ENCODE measurements at regions not wholly inside any gene's neighbourhood (a gene's known extent, or its start where the extent isn't known, plus 50 kb on each side); places are given as distances from the start of the nearest gene placed in this dataset.

DNA sequence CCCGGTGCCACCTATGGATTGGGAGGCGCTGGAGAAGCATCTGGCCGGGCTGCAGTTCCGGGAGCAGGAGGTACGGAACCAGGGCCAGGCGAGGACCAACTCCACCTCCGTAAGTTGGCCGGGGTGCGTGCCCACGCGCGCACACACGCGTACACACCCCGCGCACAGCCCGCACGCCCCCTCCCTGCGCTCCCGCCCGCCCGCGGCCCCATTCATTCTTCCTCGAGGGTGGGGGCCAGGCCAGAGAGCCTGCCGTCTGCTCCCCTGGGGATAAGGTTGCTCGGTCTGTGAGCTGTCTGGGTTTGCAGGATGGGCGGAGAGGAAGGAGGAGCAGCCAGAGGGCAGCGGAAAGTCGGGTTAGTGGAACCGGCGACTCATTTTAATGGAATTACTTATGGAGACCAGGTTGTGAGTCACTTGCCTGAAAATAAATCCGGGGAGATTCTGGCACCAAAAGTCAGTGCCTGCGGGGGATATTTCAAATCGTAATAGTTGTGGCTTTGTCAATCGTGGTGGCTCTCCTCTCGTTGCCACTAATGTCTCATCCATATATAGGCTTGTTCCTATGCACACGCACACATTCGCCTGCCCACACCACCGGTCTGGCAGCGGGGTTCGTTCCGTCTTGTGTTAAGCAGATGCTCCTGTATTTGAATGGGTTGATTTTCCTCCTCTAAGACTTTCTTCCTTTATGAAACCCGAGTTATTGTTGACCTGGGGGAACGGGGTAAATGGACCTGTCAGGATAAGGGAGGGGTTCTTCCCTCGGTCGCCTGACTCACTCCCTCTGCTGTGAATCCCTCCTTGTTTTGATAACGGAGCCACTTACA is 223.4 kb upstream of the IL12A start:
- WGBS (ENCODE audit: low lambda C conversion rate) = under 1% methylated on average over 21 of the region's 47 CpGs
- Histone ChIP-seq H3K27ac (ENCODE audit: low read depth in 2 of 2, low read length in 1 of 2) (peak overlapping the region; percentile 88 to 97), H3K36me3 (replicated peaks in 1 of 2; ENCODE audit: control insufficient read depth in 1 of 2, insufficient read depth in 2 of 2, low read length in 1 of 2) (no peaks in the 10 kb centered on the region), H3K9me3 (no peaks in the 10 kb centered on the region), H3K4me1 (ENCODE audit: control insufficient read depth in 1 of 2, insufficient read depth in 2 of 2, low read depth in 1 of 2, low read length in 1 of 2) (peaks cover 22 to 40% of the 10 kb centered on the region in 2 experiments; a peak in 3 of 4 replicates), H2AFZ (ENCODE audit: low read depth) (0 out of 2 replicates have a peak overlapping the region, but pooled peaks have one; percentile 5), H3K9ac (peak overlapping the region; percentile 85), H3K4me2 (peak overlapping the region; percentile 83), H3F3A (replicated peaks; ENCODE audit: insufficient read depth) (peaks cover 23% of the 10 kb centered on the region), H3K79me2 (ENCODE audit: insufficient read depth) (peaks cover 43% of the 10 kb centered on the region), H3K4me3 (ENCODE audit: low read depth in 2 of 2, low read length in 1 of 2) (peak overlapping the region; percentile 83 to 96), H3K27me3 (ENCODE audit: insufficient read depth) (no peaks in the 10 kb centered on the region), H3K9me2 (no peaks in the 10 kb centered on the region), H4K20me1 (ENCODE audit: insufficient read depth) (0 out of 2 replicates have a peak, but pooled peaks cover 7% of the 10 kb centered on the region)
- ChIA-PET CTCF (interaction anchor here (1.0 to 2.2 kb wide), 5 partner anchors 10 to 505 kb away, joined by 3 to 11 read pairs (median 8); no protein-coding TSS in a partner anchor), POLR2A (no interaction called here)
- DNase-seq = peak; percentile 74
- TF ChIP-seq MEF2A (IDR thresholded peaks at IDR 0.05; ENCODE audit: borderline replicate concordance, low read depth) = peak; percentile 97
- TF ChIP-seq TEAD4 (IDR thresholded peaks at IDR 0.05; ENCODE audit: borderline replicate concordance, insufficient read depth) = peak; percentile 60; the same call in 1 of the 2 replicates
- TF ChIP-seq, protein P1, sequence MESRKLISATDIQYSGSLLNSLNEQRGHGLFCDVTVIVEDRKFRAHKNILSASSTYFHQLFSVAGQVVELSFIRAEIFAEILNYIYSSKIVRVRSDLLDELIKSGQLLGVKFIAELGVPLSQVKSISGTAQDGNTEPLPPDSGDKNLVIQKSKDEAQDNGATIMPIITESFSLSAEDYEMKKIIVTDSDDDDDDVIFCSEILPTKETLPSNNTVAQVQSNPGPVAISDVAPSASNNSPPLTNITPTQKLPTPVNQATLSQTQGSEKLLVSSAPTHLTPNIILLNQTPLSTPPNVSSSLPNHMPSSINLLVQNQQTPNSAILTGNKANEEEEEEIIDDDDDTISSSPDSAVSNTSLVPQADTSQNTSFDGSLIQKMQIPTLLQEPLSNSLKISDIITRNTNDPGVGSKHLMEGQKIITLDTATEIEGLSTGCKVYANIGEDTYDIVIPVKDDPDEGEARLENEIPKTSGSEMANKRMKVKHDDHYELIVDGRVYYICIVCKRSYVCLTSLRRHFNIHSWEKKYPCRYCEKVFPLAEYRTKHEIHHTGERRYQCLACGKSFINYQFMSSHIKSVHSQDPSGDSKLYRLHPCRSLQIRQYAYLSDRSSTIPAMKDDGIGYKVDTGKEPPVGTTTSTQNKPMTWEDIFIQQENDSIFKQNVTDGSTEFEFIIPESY (IDR thresholded peaks at IDR 0.05; ENCODE audit: borderline replicate concordance, low read depth) = no peak; the same call in 1 of the 2 replicates
- TF ChIP-seq TCF12 (IDR thresholded peaks at IDR 0.05) = peak; percentile 58
- no peak for TF ChIP-seq GATA2 (CRISPR knock-in tag; IDR thresholded peaks at IDR 0.05)
- peak; percentile 39; the same call in 1 of the 2 replicates for TF ChIP-seq NFIC (IDR thresholded peaks at IDR 0.05; ENCODE audit: borderline replicate concordance)
- TF ChIP-seq GABPA (IDR thresholded peaks at IDR 0.05; ENCODE audit: low read depth) = no peak
- TF ChIP-seq, protein P2, sequence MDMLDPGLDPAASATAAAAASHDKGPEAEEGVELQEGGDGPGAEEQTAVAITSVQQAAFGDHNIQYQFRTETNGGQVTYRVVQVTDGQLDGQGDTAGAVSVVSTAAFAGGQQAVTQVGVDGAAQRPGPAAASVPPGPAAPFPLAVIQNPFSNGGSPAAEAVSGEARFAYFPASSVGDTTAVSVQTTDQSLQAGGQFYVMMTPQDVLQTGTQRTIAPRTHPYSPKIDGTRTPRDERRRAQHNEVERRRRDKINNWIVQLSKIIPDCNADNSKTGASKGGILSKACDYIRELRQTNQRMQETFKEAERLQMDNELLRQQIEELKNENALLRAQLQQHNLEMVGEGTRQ (IDR thresholded peaks at IDR 0.05; ENCODE audit: borderline replicate concordance, low read depth, low read length) = no peak
- no peak for TF ChIP-seq EZH2phosphoT487 (IDR thresholded peaks at IDR 0.05; ENCODE audit: borderline replicate concordance, low read depth)
- peak; percentile 68; the same call in 1 of the 2 replicates for TF ChIP-seq TAF1 (IDR thresholded peaks at IDR 0.05; ENCODE audit: borderline replicate concordance, low read depth, low read length)
- no peak; the same call in 1 of the 2 replicates for TF ChIP-seq NRF1 (IDR thresholded peaks at IDR 0.05; ENCODE audit: low read depth, low read length)
- TF ChIP-seq SMC3 (IDR thresholded peaks at IDR 0.05; ENCODE audit: low read depth, low read length) = no peak
- TF ChIP-seq YY1 (IDR thresholded peaks at IDR 0.05; ENCODE audit: low read depth) = peak; percentile 65; the same call in 1 of the 2 replicates
- peak; percentile 68 for TF ChIP-seq MAX (IDR thresholded peaks at IDR 0.05; ENCODE audit: low read depth)
- TF ChIP-seq MXI1 (IDR thresholded peaks at IDR 0.05; ENCODE audit: low read depth, low read length) = peak; percentile 72; the same call in 1 of the 2 replicates
- TF ChIP-seq RAD21 (IDR thresholded peaks at IDR 0.05; ENCODE audit: low read length) = no peak
- peak in 1 of 2 experiments; percentile 60; a peak in 1 of 4 replicates for TF ChIP-seq EP300 (IDR thresholded peaks at IDR 0.05; ENCODE audit: borderline replicate concordance in 1 of 2, low read depth in 1 of 2, low read length in 1 of 2)
- peak; percentile 90 for TF ChIP-seq FOSL2 (IDR thresholded peaks at IDR 0.05; ENCODE audit: borderline replicate concordance, low read depth)
- no peak for TF ChIP-seq ELF1 (IDR thresholded peaks at IDR 0.05)
- TF ChIP-seq SIN3A (IDR thresholded peaks at IDR 0.05; ENCODE audit: borderline replicate concordance, low read depth, low read length) = 0 out of 2 replicates have a peak, but pooled peaks have one; percentile 39
- TF ChIP-seq RXRA (IDR thresholded peaks at IDR 0.05; ENCODE audit: borderline replicate concordance, low read depth) = peak; percentile 68; the same call in 1 of the 2 replicates
- TF ChIP-seq PBX3 (IDR thresholded peaks at IDR 0.05) = peak; percentile 55; the same call in 1 of the 2 replicates
- no peak for TF ChIP-seq CHD2 (IDR thresholded peaks at IDR 0.05; ENCODE audit: low read length, partially characterized antibody)
- no peak for TF ChIP-seq FOXJ3 (CRISPR knock-in tag; IDR thresholded peaks at IDR 0.05)
- peak; percentile 76 for TF ChIP-seq JUND (IDR thresholded peaks at IDR 0.05)
- TF ChIP-seq, protein P3, sequence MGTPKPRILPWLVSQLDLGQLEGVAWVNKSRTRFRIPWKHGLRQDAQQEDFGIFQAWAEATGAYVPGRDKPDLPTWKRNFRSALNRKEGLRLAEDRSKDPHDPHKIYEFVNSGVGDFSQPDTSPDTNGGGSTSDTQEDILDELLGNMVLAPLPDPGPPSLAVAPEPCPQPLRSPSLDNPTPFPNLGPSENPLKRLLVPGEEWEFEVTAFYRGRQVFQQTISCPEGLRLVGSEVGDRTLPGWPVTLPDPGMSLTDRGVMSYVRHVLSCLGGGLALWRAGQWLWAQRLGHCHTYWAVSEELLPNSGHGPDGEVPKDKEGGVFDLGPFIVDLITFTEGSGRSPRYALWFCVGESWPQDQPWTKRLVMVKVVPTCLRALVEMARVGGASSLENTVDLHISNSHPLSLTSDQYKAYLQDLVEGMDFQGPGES (IDR thresholded peaks at IDR 0.05; ENCODE audit: low read depth, low read length) = no peak
